ENCODE measurements at regions not wholly inside any gene's neighbourhood (a gene's known extent, or its start where the extent isn't known, plus 50 kb on each side); places are given as distances from the start of the nearest gene placed in this dataset.
"Not testable (repeated sequence)": the region's sequence is repeated elsewhere in the genome, so short reads cannot be mapped to it uniquely, and the experiment has no call there.

GRCh38 chr12:64552510-64552909 is 57.8 kb upstream of the RASSF3 start:
- not testable (repeated sequence) for DNase-seq

DNA sequence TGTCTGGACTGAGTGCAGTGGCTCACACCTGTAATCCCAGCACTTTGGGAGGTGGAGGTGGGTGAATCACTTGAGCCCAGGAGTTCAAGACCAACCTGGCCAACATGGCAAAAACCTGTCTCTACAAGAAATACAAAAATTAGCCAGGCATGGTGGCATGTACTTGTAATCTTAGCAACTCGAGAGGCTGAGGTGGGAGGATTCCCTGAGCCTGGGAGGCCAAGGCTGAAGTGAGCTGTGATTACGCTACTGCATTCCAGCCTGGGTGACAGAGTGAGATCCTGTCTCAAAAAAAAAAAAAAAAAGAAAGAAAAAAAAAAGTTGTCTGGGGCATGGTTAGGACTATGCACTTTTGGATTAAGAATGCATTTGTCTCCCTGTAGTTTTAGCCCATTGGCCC is 56.6 kb upstream of the RASSF3 start:
- not testable (repeated sequence) for DNase-seq

- DNase-seq = no peak
These were observed 54.1 kb upstream of the RASSF3 start for GRCh38 chr12:64556231-64556630.

DNA sequence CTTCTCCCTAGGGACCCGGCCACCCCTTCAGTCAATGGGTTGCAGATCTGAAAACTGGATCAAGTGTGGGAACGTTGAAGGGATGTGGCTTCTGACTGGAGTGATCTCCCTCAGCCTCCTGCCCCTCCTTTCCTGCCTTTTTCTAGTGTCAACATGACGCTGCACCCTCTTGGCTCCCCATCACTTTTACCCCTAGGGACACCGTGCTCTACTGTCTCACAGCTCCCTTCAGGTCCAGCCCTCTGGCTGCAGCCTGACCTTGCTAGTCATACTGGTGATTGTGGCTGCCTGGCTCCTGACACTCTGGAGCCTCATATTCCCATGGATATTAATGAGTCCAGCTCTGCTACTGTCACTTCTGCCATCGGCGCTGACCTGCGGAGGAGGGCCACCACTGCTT is 51.5 kb upstream of the RASSF3 start:
- DNase-seq = no peak

GRCh38 chr12:64560396-64561301 is 49.6 kb upstream of the RASSF3 start:
- DNase-seq = peak; percentile 58
